Esophagus squamous epithelium (tissue), 5 donors: ENCODE measurements at regions not wholly inside any gene's neighbourhood (a gene's known extent, or its start where the extent isn't known, plus 50 kb on each side); places are given as distances from the start of the nearest gene placed in this dataset.

Experiments used
- DNase-seq: peaks from one replicate; lab custom pipeline; 2025; lab: John Stamatoyannopoulos, UW
- H3K27ac ChIP-seq, 4 donors: fragments of 200-600 bp; sonication (generic); one replicate each; pipeline ENCODE4 v1.5.1; 2016 to 2019; ENCODE audit warnings: mild to moderate bottlenecking in 1 of 4
- H3K27me3 ChIP-seq, 4 donors: fragments of 200-600 bp; sonication (generic); 1 replicate in 3 of 4; 2 replicates in 1 of 4; pipeline versions ENCODE4 v1.5.1 to v1.6.0; 2017 to 2021; ENCODE audit warnings: antibody characterized with exemption in 1 of 4
- H3K36me3 ChIP-seq, 3 donors: fragments of 200-600 bp; sonication (generic); one replicate each; pipeline ENCODE4 v1.5.1; 2016 to 2019
- H3K4me1 ChIP-seq, 3 donors: fragments of 200-600 bp; sonication (generic); one replicate each; pipeline ENCODE4 v1.5.1; 2017 to 2019
- H3K4me3 ChIP-seq, 4 donors: fragments of 200-600 bp; sonication (generic); 1 replicate in 3 of 4; 2 replicates in 1 of 4; pipeline ENCODE4 v1.5.1; 2016 to 2019; ENCODE audit warnings: mild to moderate bottlenecking in 2 of 4, moderate library complexity in 1 of 4
- H3K9me3 ChIP-seq, 3 donors: fragments of 200-600 bp; sonication (generic); one replicate each; pipeline ENCODE4 v1.5.1; 2016 to 2019
- POLR2A ChIP-seq, 4 donors: fragments of 450-650 bp; IDR thresholded peaks; one replicate each; pipeline ENCODE4 v1.6.1; 2017; ENCODE audit warnings: antibody characterized with exemption in 4 of 4, mild to moderate bottlenecking in 4 of 4, moderate library complexity in 3 of 4
- WGBS, 2 donors: methylation state at CpG; one replicate each; pipeline ENCODE4 v1.1.5; 2018; 5-methylcytosine and 5-hydroxymethylcytosine counted together
- intact Hi-C: fragments of 100-400 bp; cut with DNase I; formaldehyde crosslinking; loops from one replicate; pipeline ENCODE4 v1.15.0; 2022
- TF ChIP-seq, protein P1 (sequence below), 6 experiments: fragments of 450-650 bp in 4 of 6; fragments of 200-600 bp in 2 of 6; sonication (generic) in 2 of 6; IDR thresholded peaks; one replicate each; pipeline ENCODE4 v1.5.1; 2016 to 2019; ENCODE audit warnings: antibody characterized with exemption in 6 of 6, mild to moderate bottlenecking in 4 of 6, moderate library complexity in 4 of 6
- donor health status: DM: yes; HTN: yes; CAD: no.

DNA sequence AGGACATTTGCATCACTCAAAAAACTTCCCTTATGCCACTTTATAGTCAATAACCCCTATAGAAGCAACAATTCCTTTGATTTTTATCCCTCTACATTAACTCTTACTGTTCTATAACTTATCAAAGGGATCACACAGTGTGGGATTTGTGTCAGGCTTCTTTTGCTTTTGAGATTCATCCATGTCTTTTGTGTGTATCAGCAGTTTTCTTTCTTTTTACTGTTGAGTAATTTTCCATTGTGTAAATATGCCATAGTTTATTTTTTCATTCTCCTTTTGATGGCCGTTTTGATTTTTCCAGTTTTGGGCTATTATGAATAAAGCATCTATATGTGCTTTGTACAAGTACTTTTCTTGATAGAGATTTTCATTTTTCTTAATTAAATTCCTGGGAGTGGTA is 657.9 kb downstream of the EPM2A start:
- Histone ChIP-seq H3K4me1 (no peaks in the 10 kb centered on the region), H3K27me3 (no peaks in the 10 kb centered on the region), H3K27ac (no peak overlapping the region), H3K36me3 (no peaks in the 10 kb centered on the region), H3K9me3 (no peaks in the 10 kb centered on the region), H3K4me3 (no peak overlapping the region)
- intact Hi-C loops: no loop called here
- no peak for TF ChIP-seq POLR2A (IDR thresholded peaks at IDR 0.05)
- TF ChIP-seq, protein P1, sequence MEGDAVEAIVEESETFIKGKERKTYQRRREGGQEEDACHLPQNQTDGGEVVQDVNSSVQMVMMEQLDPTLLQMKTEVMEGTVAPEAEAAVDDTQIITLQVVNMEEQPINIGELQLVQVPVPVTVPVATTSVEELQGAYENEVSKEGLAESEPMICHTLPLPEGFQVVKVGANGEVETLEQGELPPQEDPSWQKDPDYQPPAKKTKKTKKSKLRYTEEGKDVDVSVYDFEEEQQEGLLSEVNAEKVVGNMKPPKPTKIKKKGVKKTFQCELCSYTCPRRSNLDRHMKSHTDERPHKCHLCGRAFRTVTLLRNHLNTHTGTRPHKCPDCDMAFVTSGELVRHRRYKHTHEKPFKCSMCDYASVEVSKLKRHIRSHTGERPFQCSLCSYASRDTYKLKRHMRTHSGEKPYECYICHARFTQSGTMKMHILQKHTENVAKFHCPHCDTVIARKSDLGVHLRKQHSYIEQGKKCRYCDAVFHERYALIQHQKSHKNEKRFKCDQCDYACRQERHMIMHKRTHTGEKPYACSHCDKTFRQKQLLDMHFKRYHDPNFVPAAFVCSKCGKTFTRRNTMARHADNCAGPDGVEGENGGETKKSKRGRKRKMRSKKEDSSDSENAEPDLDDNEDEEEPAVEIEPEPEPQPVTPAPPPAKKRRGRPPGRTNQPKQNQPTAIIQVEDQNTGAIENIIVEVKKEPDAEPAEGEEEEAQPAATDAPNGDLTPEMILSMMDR (IDR thresholded peaks at IDR 0.05): no peak
- DNase-seq: no peak
- WGBS, 2 donors: 36 to 43% methylated on average over 1 of the region's 1 CpG

DNA sequence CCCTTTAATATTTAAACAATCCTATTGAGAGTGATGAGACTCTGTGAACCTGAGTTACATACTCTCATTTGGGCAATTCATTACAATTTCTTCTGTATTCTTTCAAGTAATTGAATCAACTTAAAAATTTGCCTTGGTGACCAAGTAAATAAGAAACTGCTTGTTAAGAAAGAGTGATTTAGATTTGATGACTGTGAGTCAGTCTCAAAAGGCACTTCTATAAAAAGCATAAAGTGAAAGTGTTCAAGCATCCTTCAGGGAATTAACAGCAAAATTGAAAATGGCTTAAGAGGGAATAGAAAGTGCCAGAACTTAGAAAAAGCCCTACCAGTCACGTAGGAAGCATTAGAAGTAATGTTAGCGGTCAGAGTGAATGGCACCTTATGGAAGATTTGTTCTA is 654.7 kb downstream of the EPM2A start:
- no peak for DNase-seq
- no peak for TF ChIP-seq POLR2A (IDR thresholded peaks at IDR 0.05)
- TF ChIP-seq, protein P1 (IDR thresholded peaks at IDR 0.05): no peak
- WGBS, 2 donors: 51 to 60% methylated on average over 2 of the region's 2 CpGs

DNA sequence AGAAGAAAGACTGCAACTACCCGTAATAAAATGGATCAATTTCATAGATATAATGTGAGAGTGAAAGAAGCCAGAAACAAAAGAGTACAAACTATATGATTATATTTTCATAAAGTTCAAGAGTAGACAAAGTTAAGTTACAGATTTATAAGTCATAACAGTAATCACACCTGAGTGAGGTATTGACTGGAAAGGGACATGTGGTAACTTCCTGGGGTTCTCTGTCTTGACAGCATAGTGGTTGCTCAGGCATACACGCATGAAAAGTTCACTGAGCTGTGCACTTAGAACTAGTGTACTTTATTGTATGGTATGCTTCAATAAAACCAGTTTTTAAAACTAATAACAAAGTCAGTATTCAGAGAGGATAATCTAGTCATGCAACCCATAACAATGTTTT is 653.6 kb downstream of the EPM2A start:
- TF ChIP-seq, protein P1 (IDR thresholded peaks at IDR 0.05): no peak
- TF ChIP-seq POLR2A (IDR thresholded peaks at IDR 0.05): no peak
- intact Hi-C loops: no loop called here
- H3K36me3 ChIP-seq: no peaks in the 10 kb centered on the region
- no peak for DNase-seq
- WGBS, 2 donors: 79 to 95% methylated on average over 2 of the region's 2 CpGs
- no peak overlapping the region for H3K27ac ChIP-seq
- H3K9me3 ChIP-seq: no peaks in the 10 kb centered on the region
- H3K27me3 ChIP-seq: no peaks in the 10 kb centered on the region
- no peaks in the 10 kb centered on the region for H3K4me1 ChIP-seq
- no peak overlapping the region for H3K4me3 ChIP-seq

More for the DNA sequence above, 654.7 kb downstream of the EPM2A start:
- H3K9me3 ChIP-seq: no peaks in the 10 kb centered on the region
- H3K4me1 ChIP-seq: no peaks in the 10 kb centered on the region
- H3K4me3 ChIP-seq: no peak overlapping the region
- H3K36me3 ChIP-seq: no peaks in the 10 kb centered on the region
- H3K27ac ChIP-seq: no peak overlapping the region
- intact Hi-C loops: no loop called here
- H3K27me3 ChIP-seq: no peaks in the 10 kb centered on the region

DNA sequence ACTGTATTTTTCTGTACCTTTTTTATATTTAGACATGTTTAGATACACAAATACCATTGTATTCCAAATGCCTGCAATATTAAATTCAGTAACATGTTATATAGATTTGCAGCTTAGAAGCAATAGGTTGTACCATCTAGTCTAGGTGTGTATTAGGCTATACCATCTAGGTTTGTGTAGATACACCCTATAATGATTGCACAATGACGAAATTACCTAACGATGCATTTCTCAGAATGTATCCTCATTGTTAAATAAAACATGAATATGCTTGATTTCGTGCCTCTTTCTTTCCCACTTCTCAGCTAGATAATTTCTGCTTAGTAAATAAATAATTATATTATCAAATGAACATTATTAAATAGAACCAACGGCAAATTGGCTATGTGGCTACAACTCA is 653.0 kb downstream of the EPM2A start:
- no peaks in the 10 kb centered on the region for H3K27me3 ChIP-seq
- H3K4me1 ChIP-seq: no peaks in the 10 kb centered on the region
- TF ChIP-seq, protein P1 (IDR thresholded peaks at IDR 0.05): no peak
- no peak for TF ChIP-seq POLR2A (IDR thresholded peaks at IDR 0.05)
- intact Hi-C loops: no loop called here
- DNase-seq: no peak
- no peaks in the 10 kb centered on the region for H3K36me3 ChIP-seq
- no peak overlapping the region for H3K27ac ChIP-seq
- WGBS, 2 donors: 84 to 87% methylated on average over 4 of the region's 4 CpGs
- H3K9me3 ChIP-seq: no peaks in the 10 kb centered on the region
- no peak overlapping the region for H3K4me3 ChIP-seq

DNA sequence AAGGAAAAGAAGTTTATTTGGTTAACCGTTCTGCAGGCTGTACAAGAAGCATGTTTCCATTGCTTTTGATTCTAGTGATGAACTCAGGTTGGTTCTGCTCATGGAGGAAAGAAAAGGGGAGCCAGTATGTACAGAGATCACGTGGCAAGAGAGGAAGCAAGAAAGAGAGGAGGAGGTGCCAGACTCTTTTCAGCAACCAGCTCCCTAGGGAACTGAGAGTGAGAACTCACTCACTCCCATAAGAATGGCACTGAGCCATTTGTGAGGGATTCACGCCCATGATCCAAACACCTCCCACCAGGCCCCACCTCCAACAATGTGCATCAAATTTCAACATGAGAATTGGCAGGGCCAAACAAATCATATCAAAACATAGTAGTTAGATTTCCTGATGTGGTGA is 649.1 kb downstream of the EPM2A start:
- intact Hi-C loops: no loop called here
- Histone ChIP-seq H3K27ac (no peak overlapping the region), H3K4me3 (no peak overlapping the region), H3K27me3 (no peaks in the 10 kb centered on the region), H3K4me1 (no peaks in the 10 kb centered on the region), H3K9me3 (no peaks in the 10 kb centered on the region), H3K36me3 (no peaks in the 10 kb centered on the region)
- no peak for DNase-seq
- TF ChIP-seq, protein P1 (IDR thresholded peaks at IDR 0.05): no peak
- no peak for TF ChIP-seq POLR2A (IDR thresholded peaks at IDR 0.05)
- 42 to 43% methylated on average over 3 of the region's 3 CpGs for WGBS, 2 donors
